PC-9 (cell line): ENCODE measurements at regions not wholly inside any gene's neighbourhood (a gene's known extent, or its start where the extent isn't known, plus 50 kb on each side); places are given as distances from the start of the nearest gene placed in this dataset.

Experiments
- BruUV-seq: library from RNA; stranded (reverse); fragments of 400-500 nt; replicated peaks from 2 replicates; lab custom pipeline; 2021; lab: Mats Ljungman, UMichigan
- CTCF ChIA-PET: fragments of 300-600 bp; sonication (Branson Sonifier 250); formaldehyde crosslinking; loops from one replicate; lab custom pipeline; 2022; ENCODE audit warnings: antibody characterized with exemption; lab: Charles Lee
- POLR2A ChIA-PET: fragments of 300-600 bp; sonication (Branson Sonifier 250); formaldehyde crosslinking; loops from one replicate; lab custom pipeline; 2022; ENCODE audit warnings: antibody characterized with exemption; ENCODE audit not compliant: unreplicated experiment; lab: Charles Lee
- DNase-seq, 2 experiments: peaks; one replicate each; pipeline versions ENCODE4 v3.0.0 to v3.0.0-alpha.2; 2015 to 2022; ENCODE audit warnings: mixed read lengths in 1 of 2
- H2AFZ ChIP-seq: fragments of 200-600 bp; sonication (generic); 2 replicates; pipeline ENCODE4 v1.8.1; 2017; ENCODE audit warnings: antibody characterized with exemption
- H3F3A ChIP-seq: fragments of 200-600 bp; sonication (generic); 2 replicates; pipeline ENCODE4 v1.8.1; 2017; ENCODE audit warnings: antibody characterized with exemption, mild to moderate bottlenecking, low read depth; ENCODE audit not compliant: insufficient read depth
- H3K27ac ChIP-seq: fragments of 200-600 bp; sonication (generic); 2 replicates; pipeline ENCODE4 v1.6.1; 2016; ENCODE audit warnings: mixed run types
- H3K27me3 ChIP-seq: fragments of 200-600 bp; sonication (generic); 2 replicates; pipeline ENCODE4 v1.6.1; 2016; ENCODE audit warnings: low read depth, mixed run types; ENCODE audit not compliant: insufficient read depth
- H3K36me3 ChIP-seq: fragments of 200-600 bp; sonication (generic); 2 replicates; pipeline ENCODE4 v1.6.1; 2016; ENCODE audit warnings: low read depth, mixed run types
- H3K4me1 ChIP-seq: fragments of 200-600 bp; sonication (generic); replicated peaks from 2 replicates; pipeline ENCODE4 v1.6.1; 2016; ENCODE audit warnings: mixed run types; ENCODE audit not compliant: insufficient read depth
- H3K4me2 ChIP-seq: fragments of 200-600 bp; sonication (generic); 2 replicates; pipeline ENCODE4 v1.6.1; 2017; ENCODE audit warnings: mixed run types
- H3K4me3 ChIP-seq: fragments of 200-600 bp; sonication (generic); 2 replicates; pipeline ENCODE4 v1.6.1; 2016; ENCODE audit warnings: mixed run types
- H3K79me2 ChIP-seq: fragments of 200-600 bp; sonication (generic); 2 replicates; pipeline ENCODE4 v1.6.1; 2017; ENCODE audit warnings: low read depth, mixed run types
- H3K9me2 ChIP-seq: fragments of 200-600 bp; sonication (generic); 2 replicates; pipeline ENCODE4 v1.8.1; 2017; ENCODE audit warnings: mild to moderate bottlenecking; ENCODE audit not compliant: insufficient read depth
- H3K9me3 ChIP-seq: fragments of 200-600 bp; sonication (generic); 2 replicates; pipeline ENCODE4 v1.8.1; 2016; ENCODE audit warnings: low read depth; ENCODE audit not compliant: insufficient read depth
- H4K20me1 ChIP-seq: fragments of 200-600 bp; sonication (generic); 2 replicates; pipeline ENCODE4 v1.8.1; 2017; ENCODE audit not compliant: insufficient read depth
- CTCF ChIP-seq: fragments of 200-600 bp; sonication (generic); conservative IDR thresholded peaks from 2 replicates; pipeline ENCODE4 v1.6.1; 2017; ENCODE audit warnings: mixed run types, antibody characterized with exemption, mild to moderate bottlenecking, moderate library complexity
- EZH2 ChIP-seq: fragments of 200-600 bp; sonication (generic); IDR thresholded peaks from 2 replicates; pipeline ENCODE4 v1.8.0; 2017; ENCODE audit warnings: antibody characterized with exemption, low read depth
- intact Hi-C: fragments of 100-400 bp; cut with micrococcal nuclease; formaldehyde crosslinking; loops from one replicate; pipeline ENCODE4 v1.10.0; 2022; ENCODE audit not compliant: unreplicated experiment

DNA sequence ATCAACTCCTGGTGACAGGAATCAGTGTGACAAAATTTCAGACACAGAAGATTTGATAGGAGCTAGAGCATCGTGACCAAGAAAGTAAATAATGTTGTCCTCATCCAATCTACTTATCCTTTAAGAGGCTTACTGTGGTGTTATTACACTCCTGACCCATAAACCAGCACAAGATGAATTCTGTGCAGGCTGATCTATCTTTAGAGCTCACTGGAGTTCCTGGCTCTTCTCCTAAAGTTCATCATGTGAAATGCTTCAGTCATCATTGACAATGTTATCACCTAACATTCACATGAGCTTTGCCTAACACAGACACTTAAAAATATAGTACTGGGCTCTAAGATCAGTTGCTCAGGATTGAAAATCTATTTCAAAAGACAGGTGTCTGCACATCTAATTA lies 271.0 kb upstream of the HSF2 start:
- Histone ChIP-seq H3K79me2 (no peaks in the 10 kb centered on the region), H3K27ac (no peak overlapping the region), H3K27me3 (no peaks in the 10 kb centered on the region), H3K4me3 (no peak overlapping the region), H3K4me1 (no peaks in the 10 kb centered on the region), H3K36me3 (no peaks in the 10 kb centered on the region), H3F3A (no peaks in the 10 kb centered on the region), H3K9me3 (no peaks in the 10 kb centered on the region), H4K20me1 (no peaks in the 10 kb centered on the region), H2AFZ (peak overlapping the region; percentile 42; the same call in 1 of the 2 replicates), H3K9me2 (no peaks in the 10 kb centered on the region), H3K4me2 (no peak overlapping the region)
- ChIA-PET POLR2A (no interaction called here), CTCF (no interaction called here)
- intact Hi-C loops = no loop called here
- no peak for DNase-seq
- TF ChIP-seq CTCF = no peak
- BruUV-seq = no TSS peak

DNA sequence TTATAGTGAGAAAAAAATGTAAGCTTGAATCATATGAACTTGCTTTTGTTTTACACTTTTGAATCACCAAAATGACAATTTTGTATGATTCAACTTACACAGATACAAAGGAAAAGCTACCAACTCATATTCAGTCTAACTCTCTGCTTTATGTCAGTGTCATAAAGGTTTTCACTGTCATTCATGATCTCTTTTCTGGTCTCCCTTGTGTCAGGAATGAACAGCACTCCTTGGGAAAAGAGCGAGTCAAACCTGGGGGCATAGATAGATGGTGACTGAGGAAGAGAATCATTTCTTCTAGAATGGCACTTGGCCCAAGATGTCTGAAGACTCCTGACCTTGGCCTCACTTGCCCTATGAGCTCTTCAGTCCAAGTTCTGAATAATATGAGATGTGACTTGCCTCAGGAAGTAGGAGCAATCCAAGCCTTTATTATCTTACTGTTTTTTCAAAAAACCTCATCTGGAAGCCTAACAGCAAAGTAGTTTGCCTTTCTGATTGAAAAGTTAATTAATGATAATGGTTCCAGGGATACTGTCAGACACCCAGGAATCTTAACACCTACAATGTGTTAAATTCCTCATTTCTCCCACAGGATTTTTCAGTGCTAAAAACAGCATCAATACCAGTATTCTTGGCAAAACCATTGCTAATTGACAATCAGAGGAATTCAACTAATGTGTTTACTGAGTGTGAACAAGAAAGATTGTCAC lies 270.0 kb upstream of the HSF2 start:
- Histone ChIP-seq H3K79me2 (no peaks in the 10 kb centered on the region), H3K4me2 (no peak overlapping the region), H3K27me3 (no peaks in the 10 kb centered on the region), H3F3A (no peaks in the 10 kb centered on the region), H3K27ac (no peak overlapping the region), H2AFZ (no peak overlapping the region; the same call in 1 of the 2 replicates), H4K20me1 (no peaks in the 10 kb centered on the region), H3K36me3 (no peaks in the 10 kb centered on the region), H3K4me1 (no peaks in the 10 kb centered on the region), H3K9me3 (no peaks in the 10 kb centered on the region), H3K9me2 (no peaks in the 10 kb centered on the region), H3K4me3 (no peak overlapping the region)
- CTCF ChIA-PET = no interaction called here
- TF ChIP-seq CTCF = no peak
- TF ChIP-seq EZH2 = no peak
- no TSS peak for BruUV-seq
- intact Hi-C loops = no loop called here
- POLR2A ChIA-PET = no interaction called here
- DNase-seq = no peak

DNA sequence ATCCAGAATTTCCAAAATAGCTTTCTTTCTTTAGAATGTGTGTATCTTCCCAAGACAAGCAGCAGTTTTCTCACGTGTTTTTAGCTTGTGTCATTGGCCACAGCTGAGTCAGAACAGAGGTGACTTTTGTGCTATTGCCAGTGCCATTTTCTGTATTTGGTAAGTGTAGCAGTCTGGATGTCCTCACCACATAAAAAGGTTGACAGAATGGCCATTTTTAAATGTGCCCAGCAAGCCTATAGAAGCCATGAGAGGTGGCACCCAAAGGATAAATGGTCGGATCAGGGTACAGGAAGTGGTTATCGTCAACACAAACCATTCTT lies 269.5 kb upstream of the HSF2 start:
- Histone ChIP-seq H3K4me2 (no peak overlapping the region), H3K79me2 (no peaks in the 10 kb centered on the region), H3K4me1 (no peaks in the 10 kb centered on the region), H2AFZ (0 out of 2 replicates have a peak overlapping the region, but pooled peaks have one; percentile 34), H3K27ac (no peak overlapping the region), H3K27me3 (no peaks in the 10 kb centered on the region), H3F3A (no peaks in the 10 kb centered on the region), H3K36me3 (no peaks in the 10 kb centered on the region), H4K20me1 (no peaks in the 10 kb centered on the region), H3K9me3 (no peaks in the 10 kb centered on the region), H3K4me3 (no peak overlapping the region), H3K9me2 (no peaks in the 10 kb centered on the region)
- BruUV-seq = no TSS peak
- no peak for DNase-seq
- ChIA-PET POLR2A (no interaction called here), CTCF (no interaction called here)
- intact Hi-C loops = no loop called here
- TF ChIP-seq EZH2 (no peak), CTCF (no peak)
